ENCODE measurements at regions not wholly inside any gene's neighbourhood (a gene's known extent, or its start where the extent isn't known, plus 50 kb on each side); places are given as distances from the start of the nearest gene placed in this dataset.

DNA sequence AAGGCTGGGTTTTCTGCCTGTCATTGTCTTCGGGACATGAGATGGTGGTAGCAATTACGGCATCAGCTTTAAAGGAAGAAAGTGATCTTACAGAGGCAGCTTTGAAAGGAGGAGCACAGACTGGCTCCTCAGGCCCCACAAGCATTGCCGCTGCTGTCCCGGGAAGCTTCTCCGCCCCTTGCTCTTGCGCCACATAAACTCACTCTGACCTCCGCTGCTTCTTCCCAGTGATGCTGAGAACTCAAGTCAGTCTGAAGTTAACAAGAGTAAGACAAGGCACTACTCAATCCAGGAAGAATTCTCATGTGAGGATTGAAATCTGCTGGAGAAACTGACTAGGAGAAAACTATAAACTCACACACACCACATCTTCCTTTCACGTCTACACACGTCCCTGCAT, 112.4 kb upstream of the RIOK3 start:
- TF ChIP-seq CTCF (conservative IDR thresholded peaks at IDR 0.05; ENCODE audit: low read length) (no peak), EZH2phosphoT487 (IDR thresholded peaks at IDR 0.05; ENCODE audit: borderline replicate concordance, low read depth, low read length) (no peak)
